NCI-H446 treated with DMSO at 0.1 percent for 48 hours (cell line): ENCODE measurements at regions not wholly inside any gene's neighbourhood (a gene's known extent, or its start where the extent isn't known, plus 50 kb on each side); places are given as distances from the start of the nearest gene placed in this dataset.
A peak's percentile ranks its signal among the peaks of the same experiment; 100 is the strongest.
"Not testable (repeated sequence)": the region's sequence is repeated elsewhere in the genome, so short reads cannot be mapped to it uniquely, and the experiment has no call there.

Experiments
- DNase-seq: peaks from one replicate; lab custom pipeline; 2025; lab: John Stamatoyannopoulos, UW

- DNase-seq, result no peak
These were observed 165.9 kb upstream of the ARHGAP5 start for GRCh38 chr14:31911160-31911559.

- DNase-seq, result no peak
These were observed 163.7 kb upstream of the ARHGAP5 start for GRCh38 chr14:31913370-31913769.

- DNase-seq, result not testable (repeated sequence)
These were observed 158.8 kb upstream of the ARHGAP5 start for GRCh38 chr14:31918289-31918688.

GRCh38 chr14:31920001-31920400 is 157.1 kb upstream of the ARHGAP5 start:
- DNase-seq, result no peak

GRCh38 chr14:31920989-31921650 is 156.0 kb upstream of the ARHGAP5 start:
- DNase-seq, result no peak

- no peak for DNase-seq
These were observed 155.4 kb upstream of the ARHGAP5 start for GRCh38 chr14:31921721-31922120.

- peak; percentile 53 for DNase-seq
These were observed 151.0 kb upstream of the ARHGAP5 start for GRCh38 chr14:31926123-31926522.

- no peak for DNase-seq
These were observed 150.3 kb upstream of the ARHGAP5 start for GRCh38 chr14:31926652-31927347.

- no peak for DNase-seq
These were observed 149.7 kb upstream of the ARHGAP5 start for GRCh38 chr14:31927348-31927832.

GRCh38 chr14:31930070-31930469 is 147.0 kb upstream of the ARHGAP5 start:
- no peak for DNase-seq

- no peak for DNase-seq
These were observed 146.4 kb upstream of the ARHGAP5 start for GRCh38 chr14:31930493-31931240.

- DNase-seq, result no peak
These were observed 144.4 kb upstream of the ARHGAP5 start for GRCh38 chr14:31932675-31933074.

- no peak for DNase-seq
These were observed 143.4 kb upstream of the ARHGAP5 start for GRCh38 chr14:31933716-31934115.

GRCh38 chr14:31934767-31935266 is 142.3 kb upstream of the ARHGAP5 start:
- DNase-seq, result peak; percentile 79

- DNase-seq, result no peak
These were observed 141.7 kb upstream of the ARHGAP5 start for GRCh38 chr14:31935391-31935790.

GRCh38 chr14:31936115-31936514 is 141.0 kb upstream of the ARHGAP5 start:
- DNase-seq, result no peak

GRCh38 chr14:31937730-31938346 is 139.3 kb upstream of the ARHGAP5 start:
- DNase-seq, result no peak

- peak; percentile 77 for DNase-seq
These were observed 137.2 kb upstream of the ARHGAP5 start for GRCh38 chr14:31939934-31940333.

GRCh38 chr14:31941487-31941886 is 135.6 kb upstream of the ARHGAP5 start:
- no peak for DNase-seq

- no peak for DNase-seq
These were observed 134.8 kb upstream of the ARHGAP5 start for GRCh38 chr14:31942166-31942841.

GRCh38 chr14:31943217-31943799 is 133.8 kb upstream of the ARHGAP5 start:
- no peak for DNase-seq
